NB4 (cell line): ENCODE measurements at regions not wholly inside any gene's neighbourhood (a gene's known extent, or its start where the extent isn't known, plus 50 kb on each side); places are given as distances from the start of the nearest gene placed in this dataset.

Experiments used
- DNase-seq: peaks from one replicate; pipeline ENCODE4 v3.0.0; 2010; ENCODE audit warnings: low read depth
- H3K4me3 ChIP-seq: one replicate; pipeline ENCODE4 v1.5.1; 2011; ENCODE audit warnings: mild to moderate bottlenecking, low read depth, low read length, moderate library complexity
- MYC ChIP-seq: IDR thresholded peaks from 2 replicates; pipeline ENCODE4 v1.6.1; 2011; ENCODE audit warnings: low read depth, low read length
- POLR2A ChIP-seq: IDR thresholded peaks from 2 replicates; pipeline ENCODE4 v1.6.1; 2011; ENCODE audit warnings: mild to moderate bottlenecking; ENCODE audit not compliant: insufficient read length; ENCODE audit errors: extremely low read depth
- TF ChIP-seq, protein P1 (sequence below): IDR thresholded peaks from 2 replicates; pipeline ENCODE4 v1.6.1; 2011; ENCODE audit warnings: low read depth, low read length
- TF ChIP-seq, protein P2 (sequence below): IDR thresholded peaks from one replicate; pipeline ENCODE4 v1.5.1; 2012; ENCODE audit warnings: low read depth, low read length

DNA sequence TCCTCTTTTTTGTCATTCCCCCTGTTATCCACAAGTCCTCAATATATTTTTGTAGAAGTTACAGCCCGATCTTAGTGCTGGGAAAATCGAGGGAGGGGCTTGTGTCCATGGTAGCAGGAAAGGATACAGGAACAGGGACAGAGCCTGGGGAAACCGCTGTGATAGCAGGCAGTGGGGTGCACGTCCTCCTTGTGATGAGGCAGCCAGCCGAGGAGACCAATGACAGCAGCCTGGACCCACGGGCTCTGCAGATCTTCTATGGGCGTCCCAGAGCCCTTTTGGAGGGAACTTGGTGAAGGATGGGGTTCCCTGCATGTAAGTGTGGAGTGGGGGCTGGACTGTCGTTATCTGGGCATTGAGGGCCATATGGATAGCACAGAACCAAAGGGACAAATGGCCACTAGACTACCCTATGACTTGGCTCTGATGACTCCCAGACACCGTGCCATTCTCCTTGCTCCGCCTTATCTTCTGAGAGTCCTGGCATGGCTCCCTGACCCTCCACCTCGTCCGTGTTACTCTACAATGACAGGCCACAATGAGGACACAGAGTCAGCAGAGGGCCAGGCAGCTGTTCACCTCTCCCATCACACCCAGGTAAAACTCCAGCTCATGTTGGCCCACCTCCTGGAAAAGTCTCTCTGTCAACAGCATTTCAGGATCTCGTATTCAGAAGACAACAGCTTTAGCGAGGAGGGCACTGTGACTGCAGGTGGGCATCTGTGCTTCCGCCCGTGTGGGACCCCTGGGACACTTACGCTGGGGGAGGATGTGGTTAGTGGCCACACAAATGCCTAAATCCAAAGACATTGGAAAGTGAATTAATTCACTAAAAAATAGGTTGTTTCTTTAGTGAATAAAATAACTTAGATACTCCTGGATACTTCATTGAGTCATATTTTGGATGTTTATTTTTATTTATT, 100.1 kb downstream of the VAPA start:
- no peak for DNase-seq
- H3K4me3 ChIP-seq = no peak overlapping the region
- TF ChIP-seq MYC = no peak
- TF ChIP-seq, protein P1, sequence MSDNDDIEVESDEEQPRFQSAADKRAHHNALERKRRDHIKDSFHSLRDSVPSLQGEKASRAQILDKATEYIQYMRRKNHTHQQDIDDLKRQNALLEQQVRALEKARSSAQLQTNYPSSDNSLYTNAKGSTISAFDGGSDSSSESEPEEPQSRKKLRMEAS = no peak
- TF ChIP-seq, protein P2, sequence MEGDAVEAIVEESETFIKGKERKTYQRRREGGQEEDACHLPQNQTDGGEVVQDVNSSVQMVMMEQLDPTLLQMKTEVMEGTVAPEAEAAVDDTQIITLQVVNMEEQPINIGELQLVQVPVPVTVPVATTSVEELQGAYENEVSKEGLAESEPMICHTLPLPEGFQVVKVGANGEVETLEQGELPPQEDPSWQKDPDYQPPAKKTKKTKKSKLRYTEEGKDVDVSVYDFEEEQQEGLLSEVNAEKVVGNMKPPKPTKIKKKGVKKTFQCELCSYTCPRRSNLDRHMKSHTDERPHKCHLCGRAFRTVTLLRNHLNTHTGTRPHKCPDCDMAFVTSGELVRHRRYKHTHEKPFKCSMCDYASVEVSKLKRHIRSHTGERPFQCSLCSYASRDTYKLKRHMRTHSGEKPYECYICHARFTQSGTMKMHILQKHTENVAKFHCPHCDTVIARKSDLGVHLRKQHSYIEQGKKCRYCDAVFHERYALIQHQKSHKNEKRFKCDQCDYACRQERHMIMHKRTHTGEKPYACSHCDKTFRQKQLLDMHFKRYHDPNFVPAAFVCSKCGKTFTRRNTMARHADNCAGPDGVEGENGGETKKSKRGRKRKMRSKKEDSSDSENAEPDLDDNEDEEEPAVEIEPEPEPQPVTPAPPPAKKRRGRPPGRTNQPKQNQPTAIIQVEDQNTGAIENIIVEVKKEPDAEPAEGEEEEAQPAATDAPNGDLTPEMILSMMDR = no peak
- TF ChIP-seq POLR2A = no peak

DNA sequence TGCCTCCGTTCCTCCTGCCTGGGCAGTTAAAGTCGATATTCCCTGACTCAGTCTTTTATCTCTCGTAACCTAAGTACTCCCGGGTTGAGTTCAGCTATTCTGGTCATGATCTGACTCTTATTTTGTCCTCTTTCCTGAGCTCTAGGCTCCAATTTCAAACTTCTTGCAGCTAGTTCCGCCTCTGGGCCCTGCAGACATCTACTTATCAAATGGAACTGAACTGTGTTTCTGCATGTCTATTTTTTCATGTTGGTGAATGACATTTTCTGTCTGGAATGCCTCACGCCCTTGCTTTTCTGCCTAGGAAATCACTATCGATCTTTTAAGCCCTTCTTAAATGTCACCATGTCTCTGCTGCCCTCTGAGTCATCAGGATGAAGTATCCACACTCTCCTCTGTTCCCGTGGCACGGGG, 101.5 kb downstream of the VAPA start:
- TF ChIP-seq MYC (no peak), POLR2A (no peak)
- TF ChIP-seq, protein P1 = no peak
- TF ChIP-seq, protein P2 = no peak

DNA sequence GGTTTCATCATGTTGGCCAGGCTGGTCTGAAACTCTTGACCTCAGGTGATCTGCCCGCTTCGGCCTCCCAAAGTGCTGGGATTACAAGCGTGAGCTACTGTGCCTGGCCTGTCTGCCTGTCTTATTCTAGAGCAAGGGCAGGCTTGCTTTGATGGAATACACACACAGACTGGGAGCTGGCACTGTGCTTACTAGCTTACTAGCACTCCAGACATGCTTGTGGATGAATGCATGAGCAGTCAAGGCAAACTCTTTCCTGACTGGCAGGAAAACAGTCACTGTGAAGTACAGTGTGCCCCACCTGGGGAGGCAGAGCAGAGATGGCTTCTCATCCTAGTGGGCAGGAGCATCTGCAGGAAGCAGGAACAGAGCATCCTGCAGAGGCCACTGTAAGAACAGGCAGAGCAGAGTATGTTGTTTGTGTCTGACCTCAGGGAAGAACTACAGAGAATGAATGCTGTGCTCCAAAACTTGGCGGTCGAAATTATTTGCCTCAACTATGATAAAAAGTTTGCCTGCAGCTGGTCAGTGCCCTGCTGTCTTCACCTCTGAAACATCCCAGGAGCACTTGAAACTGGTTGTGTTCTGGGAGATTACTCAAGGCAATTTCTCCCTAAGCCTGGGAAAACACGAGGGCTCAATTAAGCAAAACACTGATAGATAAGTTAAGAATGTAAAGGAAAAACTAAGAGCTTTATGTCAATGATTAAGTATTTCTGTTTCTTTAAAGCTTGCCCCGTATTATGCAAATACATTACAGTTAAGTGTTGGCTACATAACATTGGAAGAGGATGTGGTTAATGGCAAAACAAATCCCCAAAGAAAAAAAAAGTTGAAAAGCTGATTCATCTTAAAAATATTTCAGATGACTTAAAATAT, 102.4 kb downstream of the VAPA start:
- TF ChIP-seq, protein P1 = no peak
- TF ChIP-seq POLR2A (no peak), MYC (no peak)
- TF ChIP-seq, protein P2 = no peak
- H3K4me3 ChIP-seq = no peak overlapping the region
- DNase-seq = peak; percentile 29

More for the DNA sequence above, 101.5 kb downstream of the VAPA start:
- no peak for DNase-seq
- no peak overlapping the region for H3K4me3 ChIP-seq

DNA sequence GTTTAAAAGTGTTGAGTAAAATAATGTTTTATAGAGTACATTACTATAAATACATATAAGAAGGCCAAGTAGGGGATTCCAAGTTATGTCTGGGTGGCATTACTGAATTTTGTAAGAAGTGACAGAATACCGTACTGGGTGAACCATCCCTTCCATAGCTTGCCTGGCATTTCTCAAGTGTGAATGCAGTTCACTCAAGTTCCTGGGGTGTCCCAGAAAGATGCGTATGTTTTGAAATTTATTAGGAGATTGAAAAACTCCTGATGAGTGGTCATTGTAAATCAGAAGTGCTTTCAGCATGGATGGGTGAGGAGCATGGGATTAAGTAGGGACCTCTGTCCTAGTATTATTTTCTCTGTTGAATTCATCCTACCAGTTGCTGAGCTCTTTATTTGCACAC, 103.2 kb downstream of the VAPA start:
- no peak for DNase-seq
- no peak overlapping the region for H3K4me3 ChIP-seq
- no peak for TF ChIP-seq MYC
- TF ChIP-seq POLR2A = no peak
- TF ChIP-seq, protein P2 = no peak
- TF ChIP-seq, protein P1 = no peak

DNA sequence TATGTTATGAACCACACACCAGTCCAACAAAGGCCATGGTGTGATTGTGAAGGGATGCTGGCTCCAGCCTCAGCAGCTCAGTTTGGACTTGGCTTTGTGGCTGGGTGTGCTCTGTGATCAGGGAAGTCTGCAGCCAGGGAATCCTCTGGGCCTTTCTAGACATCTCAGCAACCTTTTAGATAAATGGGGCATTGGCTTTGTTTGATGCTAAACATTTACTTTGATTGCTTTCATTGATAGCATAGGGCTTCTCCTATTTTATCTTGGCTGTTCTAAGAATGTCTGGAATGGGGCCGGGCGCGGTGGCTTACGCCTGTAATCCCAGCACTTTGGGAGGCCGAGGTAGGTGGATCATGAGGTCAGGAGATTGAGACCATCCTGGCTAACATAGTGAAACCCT, 104.5 kb downstream of the VAPA start:
- no peak for TF ChIP-seq MYC
- no peak for TF ChIP-seq POLR2A
- TF ChIP-seq, protein P2 = no peak
- TF ChIP-seq, protein P1 = no peak
- H3K4me3 ChIP-seq = no peak overlapping the region
- DNase-seq = no peak
